Ovary (tissue), 7 donors: ENCODE measurements at regions not wholly inside any gene's neighbourhood (a gene's known extent, or its start where the extent isn't known, plus 50 kb on each side); places are given as distances from the start of the nearest gene placed in this dataset.

Experiments used
- DNase-seq, 5 donors: peaks; one replicate each; pipeline ENCODE4 v3.0.0-alpha.2; 2019 to 2020
- H3K27ac ChIP-seq, 2 donors: fragments of 200-600 bp; one replicate each; pipeline versions ENCODE4 v1.5.1 to v1.8.0; 2019 to 2022
- H3K27me3 ChIP-seq: fragments of 200-600 bp; one replicate; pipeline ENCODE4 v1.8.0; 2022
- H3K36me3 ChIP-seq: fragments of 200-600 bp; sonication (generic); one replicate; pipeline ENCODE4 v1.5.1; 2019
- H3K4me1 ChIP-seq: one replicate; pipeline ENCODE4 v1.8.1; 2013; ENCODE audit warnings: mild to moderate bottlenecking, moderate library complexity; ENCODE audit not compliant: insufficient read depth
- H3K4me3 ChIP-seq: fragments of 200-600 bp; sonication (generic); one replicate; pipeline ENCODE4 v1.5.1; 2017
- H3K9me3 ChIP-seq, 2 donors: fragments of 200-600 bp in 1 of 2; sonication (generic) in 1 of 2; one replicate each; pipeline versions ENCODE4 v1.5.1 to v1.8.1; 2013 to 2019; ENCODE audit warnings: mild to moderate bottlenecking in 1 of 2, moderate library complexity in 1 of 2
- CTCF ChIP-seq, 3 donors: fragments of 450-650 bp in 2 of 3; fragments of 200-600 bp in 1 of 3; IDR thresholded peaks; one replicate each; pipeline versions ENCODE4 v1.5.1 to v1.8.0; 2016 to 2022; ENCODE audit warnings: antibody characterized with exemption in 3 of 3, mild to moderate bottlenecking in 1 of 3
- EP300 ChIP-seq: sonication (generic); formaldehyde crosslinking; IDR thresholded peaks from one replicate; pipeline ENCODE4 v1.6.1; 2017; ENCODE audit warnings: antibody characterized with exemption
- POLR2A ChIP-seq: fragments of 450-650 bp; IDR thresholded peaks from one replicate; pipeline ENCODE4 v1.6.1; 2017; ENCODE audit warnings: antibody characterized with exemption, mild to moderate bottlenecking, moderate library complexity
- WGBS, 3 donors: extraction: QIAGEN DNeasy Blood & Tissue Kit in 1 of 3; methylation state at CpG; one replicate each; pipeline versions ENCODE4 v1.1.5 to v1.1.7; 2013 to 2017; 5-methylcytosine and 5-hydroxymethylcytosine counted together
- intact Hi-C, 4 donors: fragments of 100-400 bp; cut with DNase I; formaldehyde crosslinking; loops; one replicate each; pipeline versions ENCODE4 v1.11.0 to v1.15.1; 2022 to 2023
- donor health status: DM: no; HTN: no; CAD: no; lungs with moderate emphysema.
- donor health status: DM: no; HTN: no; CAD: no.
- donor health status: Bipolar disorder and iron deficiency.
- donor health status: DM: no; HTN: no; CAD: no.
- donor health status: DM: yes; HTN: yes; CAD: no.

- no peak for DNase-seq
- Histone ChIP-seq H3K27me3 (no peaks in the 10 kb centered on the region), H3K4me1 (no peaks in the 10 kb centered on the region), H3K9me3 (no peaks in the 10 kb centered on the region), H3K36me3 (no peaks in the 10 kb centered on the region), H3K27ac (no peak overlapping the region), H3K4me3 (no peak overlapping the region)
- 72 to 76% (median 75%) methylated on average over 4 of the region's 4 CpGs for WGBS, 3 donors
- intact Hi-C loops: no loop called here
- no peak for TF ChIP-seq EP300
- TF ChIP-seq CTCF (IDR thresholded peaks at IDR 0.05): no peak
- TF ChIP-seq POLR2A: no peak
Observed at GRCh38 chr4:58957711-58958110, 1847.5 kb upstream of the IGFBP7 start.

- H3K27me3 ChIP-seq: no peaks in the 10 kb centered on the region
- H3K36me3 ChIP-seq: no peaks in the 10 kb centered on the region
- no peak for TF ChIP-seq EP300
- TF ChIP-seq CTCF (IDR thresholded peaks at IDR 0.05): no peak
- TF ChIP-seq POLR2A: no peak
- H3K4me3 ChIP-seq: no peak overlapping the region
- intact Hi-C loops: no loop called here
- no peaks in the 10 kb centered on the region for H3K4me1 ChIP-seq
- WGBS, 3 donors: 56 to 65% (median 57%) methylated on average over 2 of the region's 2 CpGs
- no peak for DNase-seq
- no peak overlapping the region for H3K27ac ChIP-seq
- no peaks in the 10 kb centered on the region for H3K9me3 ChIP-seq
Observed at GRCh38 chr4:58961283-58961682, 1851.1 kb upstream of the IGFBP7 start.

- Histone ChIP-seq H3K36me3 (no peaks in the 10 kb centered on the region), H3K27ac (no peak overlapping the region), H3K4me3 (no peak overlapping the region), H3K4me1 (no peaks in the 10 kb centered on the region), H3K9me3 (no peaks in the 10 kb centered on the region), H3K27me3 (no peaks in the 10 kb centered on the region)
- TF ChIP-seq POLR2A (no peak), CTCF (IDR thresholded peaks at IDR 0.05) (no peak), EP300 (no peak)
- DNase-seq: no peak
- intact Hi-C loops: no loop called here
- WGBS, 3 donors: 57 to 74% (median 72%) methylated on average over 2 of the region's 2 CpGs
Observed at GRCh38 chr4:58961925-58962324, 1851.7 kb upstream of the IGFBP7 start.

- DNase-seq: no peak
- H3K36me3 ChIP-seq: no peaks in the 10 kb centered on the region
- intact Hi-C loops: no loop called here
- H3K4me3 ChIP-seq: no peak overlapping the region
- no peak overlapping the region for H3K27ac ChIP-seq
- TF ChIP-seq EP300: no peak
- no peak for TF ChIP-seq CTCF (IDR thresholded peaks at IDR 0.05)
- no peak for TF ChIP-seq POLR2A
- no peaks in the 10 kb centered on the region for H3K27me3 ChIP-seq
- H3K9me3 ChIP-seq: no peaks in the 10 kb centered on the region
- H3K4me1 ChIP-seq: no peaks in the 10 kb centered on the region
Observed at GRCh38 chr4:58962424-58962823, 1852.2 kb upstream of the IGFBP7 start.

- TF ChIP-seq CTCF (IDR thresholded peaks at IDR 0.05): no peak
- no peak for TF ChIP-seq POLR2A
- TF ChIP-seq EP300: no peak
- no peaks in the 10 kb centered on the region for H3K27me3 ChIP-seq
- intact Hi-C loops: no loop called here
- no peaks in the 10 kb centered on the region for H3K4me1 ChIP-seq
- H3K36me3 ChIP-seq: no peaks in the 10 kb centered on the region
- H3K9me3 ChIP-seq: no peaks in the 10 kb centered on the region
- 13 to 46% (median 19%) methylated on average over 1 of the region's 1 CpG for WGBS, 3 donors
- DNase-seq: no peak
- no peak overlapping the region for H3K4me3 ChIP-seq
- no peak overlapping the region for H3K27ac ChIP-seq
Observed at GRCh38 chr4:58981828-58982227, 1871.6 kb upstream of the IGFBP7 start.
